HG02885 (cell line): ENCODE measurements at regions not wholly inside any gene's neighbourhood (a gene's known extent, or its start where the extent isn't known, plus 50 kb on each side); places are given as distances from the start of the nearest gene placed in this dataset.

Source experiments
- ATAC-seq: cut with Tn5 transposase; IDR thresholded peaks from one replicate; pipeline ENCODE4 v1.9.1; 2021; ENCODE audit warnings: mild to moderate bottlenecking; ENCODE audit not compliant: unreplicated experiment, poor library complexity

- ATAC-seq, result no peak
Observed at GRCh38 chr7:153503093-153503492, 549.1 kb upstream of the DPP6 start.

- ATAC-seq, result no peak
Observed at GRCh38 chr7:153504288-153505075, 547.7 kb upstream of the DPP6 start.

- ATAC-seq, result no peak
Observed at GRCh38 chr7:153507885-153508284, 544.3 kb upstream of the DPP6 start.

- no peak for ATAC-seq
Observed at GRCh38 chr7:153509768-153510167, 542.4 kb upstream of the DPP6 start.

GRCh38 chr7:153510674-153511073 lies 541.5 kb upstream of the DPP6 start:
- no peak for ATAC-seq

- ATAC-seq, result no peak
Observed at GRCh38 chr7:153514032-153514431, 538.2 kb upstream of the DPP6 start.

- ATAC-seq, result no peak
Observed at GRCh38 chr7:153515359-153515758, 536.8 kb upstream of the DPP6 start.

- ATAC-seq, result no peak
Observed at GRCh38 chr7:153518201-153518984, 533.8 kb upstream of the DPP6 start.

GRCh38 chr7:153521370-153521769 lies 530.8 kb upstream of the DPP6 start:
- ATAC-seq, result no peak

GRCh38 chr7:153522261-153522660 lies 529.9 kb upstream of the DPP6 start:
- ATAC-seq, result no peak

GRCh38 chr7:153523320-153524015 lies 528.7 kb upstream of the DPP6 start:
- no peak for ATAC-seq

GRCh38 chr7:153524070-153524601 lies 528.1 kb upstream of the DPP6 start:
- ATAC-seq, result no peak

GRCh38 chr7:153529100-153529499 lies 523.1 kb upstream of the DPP6 start:
- no peak for ATAC-seq

GRCh38 chr7:153529651-153530165 lies 522.5 kb upstream of the DPP6 start:
- no peak for ATAC-seq

- ATAC-seq, result no peak
Observed at GRCh38 chr7:153530441-153530840, 521.8 kb upstream of the DPP6 start.

- no peak for ATAC-seq
Observed at GRCh38 chr7:153532326-153532725, 519.9 kb upstream of the DPP6 start.

GRCh38 chr7:153537271-153537670 lies 514.9 kb upstream of the DPP6 start:
- ATAC-seq, result no peak

GRCh38 chr7:153541903-153542302 lies 510.3 kb upstream of the DPP6 start:
- no peak for ATAC-seq

GRCh38 chr7:153543232-153543631 lies 509.0 kb upstream of the DPP6 start:
- ATAC-seq, result no peak

- ATAC-seq, result no peak
Observed at GRCh38 chr7:153550173-153550572, 502.0 kb upstream of the DPP6 start.

GRCh38 chr7:153564391-153564790 lies 487.8 kb upstream of the DPP6 start:
- ATAC-seq, result no peak
